CD4-positive, alpha-beta memory T cell (primary cell): ENCODE measurements at regions not wholly inside any gene's neighbourhood (a gene's known extent, or its start where the extent isn't known, plus 50 kb on each side); places are given as distances from the start of the nearest gene placed in this dataset.

ENCODE experiments used
- CTCF ChIA-PET: fragments of 350-600 bp; sonication (Branson Sonifier 250); formaldehyde crosslinking; loops from one replicate; lab custom pipeline; 2021; ENCODE audit warnings: inconsistent platforms; ENCODE audit not compliant: partially characterized antibody; lab: Charles Lee
- POLR2A ChIA-PET: fragments of 350-600 bp; sonication (Branson Sonifier 250); formaldehyde crosslinking; loops from one replicate; lab custom pipeline; 2021; ENCODE audit not compliant: partially characterized antibody; lab: Charles Lee
- DNase-seq, 5 donors: peaks; one replicate each; pipeline versions ENCODE4 v3.0.0 to v3.0.0-alpha.2; 2020 to 2022; ENCODE audit warnings: mixed read lengths in 1 of 5
- H3K27ac ChIP-seq: one replicate; pipeline ENCODE4 v1.7.0; 2013; ENCODE audit warnings: low read depth, low read length
- H3K27me3 ChIP-seq: 2 replicates; pipeline ENCODE4 v1.7.0; 2013; ENCODE audit warnings: mild to moderate bottlenecking, low read length, moderate library complexity; ENCODE audit not compliant: insufficient read depth
- H3K36me3 ChIP-seq: 2 replicates; pipeline ENCODE4 v1.7.0; 2013; ENCODE audit warnings: mild to moderate bottlenecking, low read length, moderate library complexity; ENCODE audit not compliant: insufficient read depth
- H3K4me1 ChIP-seq: 2 replicates; pipeline ENCODE4 v1.7.0; 2013; ENCODE audit warnings: mild to moderate bottlenecking, low read length, moderate library complexity; ENCODE audit not compliant: insufficient read depth
- H3K4me3 ChIP-seq, 2 donors: one replicate each; pipeline ENCODE4 v1.7.0; 2013; ENCODE audit warnings: low read length in 2 of 2, mild to moderate bottlenecking in 1 of 2
- H3K9me3 ChIP-seq, 2 donors: one replicate each; pipeline ENCODE4 v1.7.0; 2013; ENCODE audit warnings: low read length in 2 of 2, control low read depth in 1 of 2; ENCODE audit not compliant: control insufficient read depth in 1 of 2
- H3K27ac Mint-ChIP-seq, 7 donors: one replicate each; pipeline ENCODE4 v1.8.0; 2020 to 2021; ENCODE audit warnings: mixed read lengths in 7 of 7, mild to moderate bottlenecking in 6 of 7, inconsistent platforms in 3 of 7, moderate library complexity in 3 of 7
- H3K27me3 Mint-ChIP-seq, 2 donors: one replicate each; pipeline ENCODE4 v1.8.0; 2020 to 2021; ENCODE audit warnings: mixed read lengths in 2 of 2
- H3K36me3 Mint-ChIP-seq, 2 donors: one replicate each; pipeline ENCODE4 v1.8.0; 2020 to 2021; ENCODE audit warnings: mixed read lengths in 2 of 2, inconsistent platforms in 1 of 2, mild to moderate bottlenecking in 1 of 2
- H3K4me1 Mint-ChIP-seq, 4 donors: one replicate each; pipeline ENCODE4 v1.8.0; 2020 to 2021; ENCODE audit warnings: mixed read lengths in 4 of 4, mild to moderate bottlenecking in 1 of 4
- H3K4me3 Mint-ChIP-seq, 8 donors: one replicate each; pipeline ENCODE4 v1.8.0; 2020 to 2021; ENCODE audit warnings: mixed read lengths in 8 of 8, mild to moderate bottlenecking in 7 of 8, moderate library complexity in 6 of 8, inconsistent platforms in 3 of 8
- H3K9me3 Mint-ChIP-seq, 8 donors: one replicate each; pipeline ENCODE4 v1.8.0; 2020 to 2021; ENCODE audit warnings: mixed read lengths in 8 of 8, mild to moderate bottlenecking in 5 of 8, inconsistent platforms in 3 of 8, moderate library complexity in 1 of 8
- intact Hi-C: fragments of 100-400 bp; cut with micrococcal nuclease; formaldehyde crosslinking; loops from one replicate; pipeline ENCODE4 v1.15.1; 2023

DNA sequence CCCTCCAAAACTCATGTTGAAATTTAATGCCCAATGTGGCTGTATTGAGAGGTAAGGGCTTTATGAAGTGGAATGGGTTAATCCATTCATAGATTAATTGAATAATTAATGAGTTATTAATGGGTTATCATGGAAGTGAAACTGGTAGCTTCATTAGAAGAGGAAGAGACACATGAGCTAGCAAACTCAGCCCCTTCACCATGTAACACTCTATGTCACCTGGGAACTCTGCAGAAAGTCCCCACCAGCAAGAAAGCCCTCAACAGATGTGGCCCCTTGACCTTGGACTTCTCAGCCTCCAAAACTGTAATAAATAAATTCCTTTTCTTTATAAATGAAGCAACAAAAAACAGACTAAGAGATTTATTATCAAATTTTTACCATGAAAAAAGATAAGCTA lies 223.5 kb downstream of the KLF12 start:
- H3K36me3 Mint-ChIP-seq = peaks cover 7 to 8% of the 10 kb centered on the region in 2 donors
- CTCF ChIA-PET = interaction anchor here (0.8 kb wide), 1 partner anchor 380 kb away, joined by 3 read pairs; no protein-coding TSS in a partner anchor
- no peak overlapping the region for H3K4me3 Mint-ChIP-seq
- Histone ChIP-seq H3K27ac (no peak overlapping the region), H3K36me3 (no peaks in the 10 kb centered on the region), H3K9me3 (no peaks in the 10 kb centered on the region), H3K4me3 (no peak overlapping the region), H3K27me3 (no peaks in the 10 kb centered on the region), H3K4me1 (peaks cover 16% of the 10 kb centered on the region)
- POLR2A ChIA-PET = interaction anchor here (1.0 kb wide), 1 partner anchor 33 kb away, joined by 3 read pairs; no protein-coding TSS in a partner anchor
- H3K4me1 Mint-ChIP-seq = peaks cover 28 to 48% (median 40%) of the 10 kb centered on the region in 4 donors
- intact Hi-C loops = no loop called here
- no peak for DNase-seq
- H3K27me3 Mint-ChIP-seq = no peaks in the 10 kb centered on the region
- H3K9me3 Mint-ChIP-seq = peaks cover 0 to 1% (median 0%) of the 10 kb centered on the region in 8 donors
- no peak overlapping the region for H3K27ac Mint-ChIP-seq

DNA sequence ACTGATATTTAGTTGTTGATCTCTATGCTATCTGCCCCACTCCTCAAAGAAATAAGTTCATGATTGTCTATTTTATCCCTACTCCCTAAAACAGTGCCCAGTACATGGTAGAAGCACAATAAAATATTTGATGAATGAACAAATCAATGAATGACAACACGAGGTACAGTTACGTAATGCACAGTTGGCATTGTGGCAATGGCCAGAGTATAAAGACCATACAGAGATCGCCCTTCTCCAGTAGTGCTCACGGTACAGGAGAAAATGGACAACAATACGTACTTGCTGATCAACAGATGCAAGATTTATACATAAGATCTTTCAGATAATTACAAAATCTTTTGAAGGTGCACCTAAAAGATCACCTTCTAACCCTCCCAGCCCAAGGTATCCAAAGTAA lies 225.4 kb downstream of the KLF12 start:
- peaks cover 23% of the 10 kb centered on the region for H3K4me1 ChIP-seq
- Mint-ChIP-seq H3K27me3 (no peaks in the 10 kb centered on the region), H3K36me3 (peaks cover 12 to 15% of the 10 kb centered on the region in 2 donors), H3K4me3 (peak overlapping the region in 1 of 8 donors; percentile 25), H3K27ac (no peak overlapping the region), H3K4me1 (peaks cover 27 to 40% (median 32%) of the 10 kb centered on the region in 4 donors), H3K9me3 (peaks cover 0 to 1% (median 0%) of the 10 kb centered on the region in 8 donors)
- H3K27ac ChIP-seq = no peak overlapping the region
- CTCF ChIA-PET = interaction anchor here (0.8 kb wide), 1 partner anchor 72 kb away, joined by 3 read pairs; no protein-coding TSS in a partner anchor
- intact Hi-C loops = no loop called here
- no peaks in the 10 kb centered on the region for H3K9me3 ChIP-seq
- no peak for DNase-seq
- H3K36me3 ChIP-seq = no peaks in the 10 kb centered on the region
- no peak overlapping the region for H3K4me3 ChIP-seq
- no peaks in the 10 kb centered on the region for H3K27me3 ChIP-seq
- POLR2A ChIA-PET = no interaction called here

DNA sequence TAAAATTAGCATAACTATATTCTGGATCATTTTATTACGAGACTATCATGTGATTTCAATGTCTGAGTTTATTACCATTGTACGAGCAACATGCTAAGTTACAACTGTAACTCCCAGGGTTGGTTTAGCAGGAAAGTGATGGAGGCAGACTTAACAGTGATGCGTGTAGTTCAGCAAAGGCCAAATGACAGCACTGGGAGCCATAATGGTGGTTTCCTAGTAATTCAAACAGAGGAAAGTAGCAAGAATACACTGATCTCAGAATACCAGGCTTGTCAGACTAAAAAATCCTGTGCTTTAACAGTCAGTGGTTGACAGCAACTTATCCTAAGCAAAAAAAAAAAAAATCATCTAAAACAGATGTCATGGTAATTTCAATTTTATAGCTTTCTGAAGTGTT lies 229.6 kb downstream of the KLF12 start:
- Histone ChIP-seq H3K9me3 (no peaks in the 10 kb centered on the region), H3K36me3 (no peaks in the 10 kb centered on the region), H3K27me3 (no peaks in the 10 kb centered on the region), H3K4me1 (peaks cover 37% of the 10 kb centered on the region), H3K4me3 (no peak overlapping the region), H3K27ac (no peak overlapping the region)
- intact Hi-C loops = no loop called here
- ChIA-PET CTCF (interaction anchor here (0.7 to 1.5 kb wide), 2 partner anchors 8 to 383 kb away, joined by 3 to 5 read pairs; no protein-coding TSS in a partner anchor), POLR2A (no interaction called here)
- peaks cover 0 to 9% (median 0%) of the 10 kb centered on the region in 8 donors for H3K9me3 Mint-ChIP-seq
- H3K27me3 Mint-ChIP-seq = no peaks in the 10 kb centered on the region
- no peak for DNase-seq
- peaks cover 24 to 50% (median 40%) of the 10 kb centered on the region in 4 donors for H3K4me1 Mint-ChIP-seq
- no peak overlapping the region for H3K4me3 Mint-ChIP-seq
- H3K27ac Mint-ChIP-seq = peak overlapping the region in 1 of 7 donors; percentile 72
- peaks cover 22 to 38% of the 10 kb centered on the region in 2 donors for H3K36me3 Mint-ChIP-seq

DNA sequence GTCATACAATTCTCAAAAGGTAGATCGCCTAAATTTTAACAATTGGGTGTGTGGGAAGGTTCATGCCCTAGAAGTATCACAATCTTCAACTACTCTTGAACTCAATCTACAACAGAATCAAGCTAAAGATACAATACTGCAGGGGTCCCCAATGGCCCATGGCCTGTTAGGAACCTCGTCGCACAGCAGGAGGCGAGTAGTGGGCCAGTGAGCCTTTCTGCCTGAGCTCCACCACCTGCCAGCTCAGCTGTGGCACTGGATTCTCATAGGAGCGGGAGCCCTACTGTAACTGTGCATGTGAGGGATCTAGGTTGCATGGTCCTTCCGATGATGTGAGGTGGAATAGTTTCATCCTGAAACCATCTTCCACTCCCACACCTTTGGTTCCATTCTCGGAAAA lies 230.6 kb downstream of the KLF12 start:
- H3K27ac Mint-ChIP-seq = peak overlapping the region in 1 of 7 donors; percentile 44
- H3K9me3 ChIP-seq = no peaks in the 10 kb centered on the region
- no peak for DNase-seq
- H3K4me1 Mint-ChIP-seq = peaks cover 26 to 50% (median 39%) of the 10 kb centered on the region in 4 donors
- H3K4me3 ChIP-seq = no peak overlapping the region
- ChIA-PET CTCF (interaction anchor here (1.5 kb wide), 1 partner anchor 9 kb away, joined by 5 read pairs; no protein-coding TSS in a partner anchor), POLR2A (interaction anchor here (0.6 kb wide), 1 partner anchor 12 kb away, joined by 3 read pairs; no protein-coding TSS in a partner anchor)
- H3K9me3 Mint-ChIP-seq = peaks cover 0 to 9% (median 0%) of the 10 kb centered on the region in 8 donors
- H3K27me3 ChIP-seq = no peaks in the 10 kb centered on the region
- H3K27ac ChIP-seq = no peak overlapping the region
- H3K27me3 Mint-ChIP-seq = no peaks in the 10 kb centered on the region
- no peaks in the 10 kb centered on the region for H3K36me3 ChIP-seq
- peaks cover 30 to 35% of the 10 kb centered on the region in 2 donors for H3K36me3 Mint-ChIP-seq
- peaks cover 45% of the 10 kb centered on the region for H3K4me1 ChIP-seq
- intact Hi-C loops = no loop called here
- no peak overlapping the region for H3K4me3 Mint-ChIP-seq

DNA sequence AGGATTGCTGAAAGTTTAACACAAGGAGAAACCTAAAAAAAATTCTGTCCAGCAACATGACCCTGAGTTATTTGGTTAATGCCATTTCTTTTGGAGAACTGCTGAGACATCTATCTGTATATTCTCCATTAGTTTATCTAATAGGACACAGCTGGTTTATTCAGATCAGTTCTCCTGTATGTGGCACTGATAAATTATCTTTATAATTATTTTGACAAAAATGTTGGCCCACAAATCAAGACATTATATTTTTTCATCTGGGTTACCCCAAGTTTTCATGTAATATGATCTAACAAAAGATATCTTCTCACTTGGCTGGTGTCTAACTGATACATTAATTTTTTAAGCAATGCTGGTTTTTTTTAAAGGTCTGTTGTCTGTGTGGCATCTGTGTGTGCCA lies 231.4 kb downstream of the KLF12 start:
- POLR2A ChIA-PET = no interaction called here
- DNase-seq = no peak
- Histone ChIP-seq H3K36me3 (no peaks in the 10 kb centered on the region), H3K9me3 (no peaks in the 10 kb centered on the region), H3K27me3 (no peaks in the 10 kb centered on the region), H3K4me1 (peaks cover 47% of the 10 kb centered on the region), H3K27ac (no peak overlapping the region), H3K4me3 (no peak overlapping the region)
- Mint-ChIP-seq H3K27me3 (no peaks in the 10 kb centered on the region), H3K9me3 (peaks cover 0 to 9% (median 0%) of the 10 kb centered on the region in 8 donors), H3K36me3 (peaks cover 30 to 37% of the 10 kb centered on the region in 2 donors), H3K27ac (peak overlapping the region in 1 of 7 donors; percentile 44), H3K4me1 (peaks cover 32 to 57% (median 46%) of the 10 kb centered on the region in 4 donors), H3K4me3 (peak overlapping the region in 1 of 8 donors; percentile 6)
- intact Hi-C loops = no loop called here
- CTCF ChIA-PET = interaction anchor here (1.5 kb wide), 1 partner anchor 10 kb away, joined by 5 read pairs; no protein-coding TSS in a partner anchor

DNA sequence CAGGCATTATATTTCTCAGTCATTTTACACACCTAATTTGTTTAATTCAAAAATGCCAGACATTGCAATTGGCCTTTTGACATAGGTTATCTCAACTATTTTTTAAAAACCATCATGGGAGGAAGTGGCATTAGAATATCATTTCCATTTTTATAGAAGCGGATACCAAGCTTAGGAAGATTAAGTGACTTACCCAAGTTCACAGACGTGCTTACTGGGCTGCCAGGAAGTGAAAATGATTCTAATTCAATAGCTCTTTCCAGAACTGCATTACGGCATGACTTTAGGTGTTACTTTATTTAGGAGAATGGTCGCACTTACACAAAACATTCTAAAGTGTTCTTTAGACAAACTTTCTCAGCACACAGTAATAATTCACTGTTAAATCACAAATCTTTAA lies 231.9 kb downstream of the KLF12 start:
- Histone ChIP-seq H3K27ac (no peak overlapping the region), H3K36me3 (no peaks in the 10 kb centered on the region), H3K27me3 (no peaks in the 10 kb centered on the region), H3K9me3 (no peaks in the 10 kb centered on the region), H3K4me1 (peaks cover 48% of the 10 kb centered on the region), H3K4me3 (no peak overlapping the region)
- Mint-ChIP-seq H3K9me3 (peaks cover 0 to 9% (median 0%) of the 10 kb centered on the region in 8 donors), H3K27me3 (no peaks in the 10 kb centered on the region), H3K27ac (peak overlapping the region in 1 of 7 donors; percentile 10), H3K36me3 (peaks cover 32 to 43% of the 10 kb centered on the region in 2 donors), H3K4me1 (peaks cover 36 to 63% (median 51%) of the 10 kb centered on the region in 4 donors), H3K4me3 (peak overlapping the region in 3 of 8 donors; percentile 9 to 24 (median 13))
- ChIA-PET POLR2A (no interaction called here), CTCF (interaction anchor here (1.0 kb wide), 1 partner anchor 145 kb away, joined by 3 read pairs; no protein-coding TSS in a partner anchor)
- no peak for DNase-seq
- intact Hi-C loops = no loop called here

DNA sequence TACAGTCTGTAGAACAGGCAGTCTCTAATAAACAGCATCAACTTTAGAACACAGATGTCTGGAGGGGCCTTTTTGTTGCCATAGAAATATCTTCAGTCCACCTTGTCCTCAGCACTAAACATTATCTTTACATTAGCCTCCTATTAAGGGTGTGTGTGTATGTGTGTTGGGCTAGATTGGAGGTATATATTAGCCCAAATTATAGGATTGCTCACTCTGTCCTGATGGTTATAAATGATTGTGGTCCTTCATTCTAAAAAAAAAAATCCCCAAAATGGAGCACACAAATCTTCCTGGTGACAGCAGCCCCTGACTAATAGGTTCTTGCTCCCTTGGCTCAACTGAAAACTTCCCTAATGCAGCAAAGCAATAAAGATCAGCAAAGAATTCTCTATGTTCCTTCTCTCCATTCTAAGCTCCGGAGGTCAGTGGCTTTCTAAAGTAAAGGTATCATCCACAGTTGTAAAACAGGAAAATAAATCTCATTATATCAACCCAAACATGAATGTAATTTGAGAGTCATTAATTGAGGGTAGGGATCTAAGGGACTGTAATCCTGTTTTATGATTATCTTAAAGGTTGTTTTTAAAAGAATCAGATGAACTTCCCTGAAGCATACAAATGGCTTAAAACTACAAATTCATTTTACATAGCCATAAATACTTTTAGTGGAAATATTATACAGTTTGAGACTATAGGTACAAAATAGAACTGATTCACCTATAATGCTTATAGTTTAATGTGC lies 232.7 kb downstream of the KLF12 start:
- intact Hi-C loops = no loop called here
- no peak overlapping the region for H3K27ac ChIP-seq
- H3K36me3 ChIP-seq = no peaks in the 10 kb centered on the region
- no peak overlapping the region for H3K27ac Mint-ChIP-seq
- H3K4me3 Mint-ChIP-seq = no peak overlapping the region
- POLR2A ChIA-PET = no interaction called here
- DNase-seq = no peak
- H3K27me3 Mint-ChIP-seq = no peaks in the 10 kb centered on the region
- CTCF ChIA-PET = interaction anchor here (1.0 kb wide), 1 partner anchor 146 kb away, joined by 3 read pairs; no protein-coding TSS in a partner anchor
- H3K9me3 Mint-ChIP-seq = peaks cover 0 to 9% (median 0%) of the 10 kb centered on the region in 8 donors
- H3K4me1 ChIP-seq = peaks cover 52% of the 10 kb centered on the region
- no peaks in the 10 kb centered on the region for H3K9me3 ChIP-seq
- H3K4me1 Mint-ChIP-seq = peaks cover 44 to 71% (median 56%) of the 10 kb centered on the region in 4 donors
- peaks cover 32 to 43% of the 10 kb centered on the region in 2 donors for H3K36me3 Mint-ChIP-seq
- no peak overlapping the region for H3K4me3 ChIP-seq
- H3K27me3 ChIP-seq = no peaks in the 10 kb centered on the region
